ENCODE measurements at regions not wholly inside any gene's neighbourhood (a gene's known extent, or its start where the extent isn't known, plus 50 kb on each side); places are given as distances from the start of the nearest gene placed in this dataset.

DNA sequence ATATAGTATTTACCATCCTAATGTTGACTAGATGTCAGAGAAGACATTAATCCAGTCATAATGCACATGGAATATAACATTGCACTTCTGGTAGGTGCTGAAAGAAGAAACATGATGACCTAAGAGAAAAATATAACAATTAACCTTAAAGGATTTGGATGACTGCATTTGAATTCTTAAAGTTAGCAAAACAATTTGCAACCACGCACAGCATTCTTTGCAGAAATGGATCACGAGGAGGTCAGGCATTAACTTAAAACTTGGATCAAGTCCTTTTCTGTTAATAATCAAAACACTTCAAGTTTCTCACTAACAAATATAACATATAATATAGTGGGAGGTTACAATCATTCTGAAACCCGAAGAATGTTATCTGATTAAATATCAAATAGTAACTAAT, 525.0 kb upstream of the SLITRK6 start:
- TF ChIP-seq, protein P1, sequence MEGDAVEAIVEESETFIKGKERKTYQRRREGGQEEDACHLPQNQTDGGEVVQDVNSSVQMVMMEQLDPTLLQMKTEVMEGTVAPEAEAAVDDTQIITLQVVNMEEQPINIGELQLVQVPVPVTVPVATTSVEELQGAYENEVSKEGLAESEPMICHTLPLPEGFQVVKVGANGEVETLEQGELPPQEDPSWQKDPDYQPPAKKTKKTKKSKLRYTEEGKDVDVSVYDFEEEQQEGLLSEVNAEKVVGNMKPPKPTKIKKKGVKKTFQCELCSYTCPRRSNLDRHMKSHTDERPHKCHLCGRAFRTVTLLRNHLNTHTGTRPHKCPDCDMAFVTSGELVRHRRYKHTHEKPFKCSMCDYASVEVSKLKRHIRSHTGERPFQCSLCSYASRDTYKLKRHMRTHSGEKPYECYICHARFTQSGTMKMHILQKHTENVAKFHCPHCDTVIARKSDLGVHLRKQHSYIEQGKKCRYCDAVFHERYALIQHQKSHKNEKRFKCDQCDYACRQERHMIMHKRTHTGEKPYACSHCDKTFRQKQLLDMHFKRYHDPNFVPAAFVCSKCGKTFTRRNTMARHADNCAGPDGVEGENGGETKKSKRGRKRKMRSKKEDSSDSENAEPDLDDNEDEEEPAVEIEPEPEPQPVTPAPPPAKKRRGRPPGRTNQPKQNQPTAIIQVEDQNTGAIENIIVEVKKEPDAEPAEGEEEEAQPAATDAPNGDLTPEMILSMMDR (IDR thresholded peaks at IDR 0.05): no peak
- TF ChIP-seq PRRX2 (CRISPR knock-in tag; IDR thresholded peaks at IDR 0.05): no peak
- no peak for TF ChIP-seq CREB1 (CRISPR knock-in tag; IDR thresholded peaks at IDR 0.05)
- no peak for TF ChIP-seq IRF2 (CRISPR knock-in tag; IDR thresholded peaks at IDR 0.05; ENCODE audit: borderline replicate concordance, low read depth)
- TF ChIP-seq, protein P2, sequence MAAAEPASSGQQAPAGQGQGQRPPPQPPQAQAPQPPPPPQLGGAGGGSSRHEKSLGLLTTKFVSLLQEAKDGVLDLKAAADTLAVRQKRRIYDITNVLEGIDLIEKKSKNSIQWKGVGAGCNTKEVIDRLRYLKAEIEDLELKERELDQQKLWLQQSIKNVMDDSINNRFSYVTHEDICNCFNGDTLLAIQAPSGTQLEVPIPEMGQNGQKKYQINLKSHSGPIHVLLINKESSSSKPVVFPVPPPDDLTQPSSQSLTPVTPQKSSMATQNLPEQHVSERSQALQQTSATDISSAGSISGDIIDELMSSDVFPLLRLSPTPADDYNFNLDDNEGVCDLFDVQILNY (CRISPR knock-in tag; IDR thresholded peaks at IDR 0.05): no peak
- TF ChIP-seq, protein P3, sequence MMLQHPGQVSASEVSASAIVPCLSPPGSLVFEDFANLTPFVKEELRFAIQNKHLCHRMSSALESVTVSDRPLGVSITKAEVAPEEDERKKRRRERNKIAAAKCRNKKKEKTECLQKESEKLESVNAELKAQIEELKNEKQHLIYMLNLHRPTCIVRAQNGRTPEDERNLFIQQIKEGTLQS (CRISPR knock-in tag; conservative IDR thresholded peaks at IDR 0.05): no peak
- no peak for TF ChIP-seq FOXK1 (CRISPR knock-in tag; IDR thresholded peaks at IDR 0.05)
- no peak for TF ChIP-seq ZNF138 (CRISPR knock-in tag; conservative IDR thresholded peaks at IDR 0.05)
- TF ChIP-seq, protein P4, sequence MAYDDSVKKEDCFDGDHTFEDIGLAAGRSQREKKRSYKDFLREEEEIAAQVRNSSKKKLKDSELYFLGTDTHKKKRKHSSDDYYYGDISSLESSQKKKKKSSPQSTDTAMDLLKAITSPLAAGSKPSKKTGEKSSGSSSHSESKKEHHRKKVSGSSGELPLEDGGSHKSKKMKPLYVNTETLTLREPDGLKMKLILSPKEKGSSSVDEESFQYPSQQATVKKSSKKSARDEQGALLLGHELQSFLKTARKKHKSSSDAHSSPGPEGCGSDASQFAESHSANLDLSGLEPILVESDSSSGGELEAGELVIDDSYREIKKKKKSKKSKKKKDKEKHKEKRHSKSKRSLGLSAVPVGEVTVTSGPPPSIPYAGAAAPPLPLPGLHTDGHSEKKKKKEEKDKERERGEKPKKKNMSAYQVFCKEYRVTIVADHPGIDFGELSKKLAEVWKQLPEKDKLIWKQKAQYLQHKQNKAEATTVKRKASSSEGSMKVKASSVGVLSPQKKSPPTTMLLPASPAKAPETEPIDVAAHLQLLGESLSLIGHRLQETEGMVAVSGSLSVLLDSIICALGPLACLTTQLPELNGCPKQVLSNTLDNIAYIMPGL (CRISPR knock-in tag; IDR thresholded peaks at IDR 0.05): no peak

Measured in WTC11 (cell line).